ENCODE measurements at regions not wholly inside any gene's neighbourhood (a gene's known extent, or its start where the extent isn't known, plus 50 kb on each side); places are given as distances from the start of the nearest gene placed in this dataset.

DNA sequence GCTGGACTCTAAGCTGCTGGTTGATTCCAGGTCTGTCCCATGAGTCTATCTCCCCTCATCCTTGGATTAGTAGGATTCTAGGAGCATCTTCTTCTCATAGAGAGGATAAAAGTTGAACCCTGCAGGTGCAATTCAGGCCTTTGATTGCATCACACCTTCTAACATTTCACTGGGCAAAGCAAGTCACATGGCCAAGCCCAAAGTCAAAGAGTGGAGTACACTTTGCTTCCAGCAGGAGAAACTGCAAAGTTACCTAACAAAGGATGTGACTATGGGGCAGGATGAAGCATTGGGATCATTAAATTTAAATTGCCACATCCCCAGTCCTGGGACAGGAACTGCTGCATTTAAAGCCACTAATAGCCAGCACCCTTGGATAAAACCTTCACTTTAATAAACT lies 51.0 kb upstream of the EGFLAM start:
- no peak for DNase-seq

DNA sequence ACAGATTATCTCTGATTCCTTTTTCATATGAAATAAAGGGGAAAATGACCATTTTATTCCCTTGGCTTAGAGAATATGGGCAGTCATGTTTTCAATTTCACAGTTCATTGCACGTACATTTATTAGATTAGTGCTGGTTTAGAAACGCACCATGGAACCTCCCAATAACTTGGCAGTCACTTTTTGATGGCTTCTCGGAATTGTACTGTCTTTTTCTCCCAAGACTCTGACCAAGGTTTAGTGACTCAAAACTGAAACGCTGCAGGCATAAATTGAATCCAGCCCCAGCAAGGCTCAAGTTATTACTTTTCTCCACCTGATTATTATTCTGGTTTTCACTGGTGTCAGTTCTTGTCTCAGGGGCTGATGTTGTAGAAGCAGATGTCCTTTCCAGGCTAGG lies 55.6 kb upstream of the EGFLAM start:
- no peak for DNase-seq

DNA sequence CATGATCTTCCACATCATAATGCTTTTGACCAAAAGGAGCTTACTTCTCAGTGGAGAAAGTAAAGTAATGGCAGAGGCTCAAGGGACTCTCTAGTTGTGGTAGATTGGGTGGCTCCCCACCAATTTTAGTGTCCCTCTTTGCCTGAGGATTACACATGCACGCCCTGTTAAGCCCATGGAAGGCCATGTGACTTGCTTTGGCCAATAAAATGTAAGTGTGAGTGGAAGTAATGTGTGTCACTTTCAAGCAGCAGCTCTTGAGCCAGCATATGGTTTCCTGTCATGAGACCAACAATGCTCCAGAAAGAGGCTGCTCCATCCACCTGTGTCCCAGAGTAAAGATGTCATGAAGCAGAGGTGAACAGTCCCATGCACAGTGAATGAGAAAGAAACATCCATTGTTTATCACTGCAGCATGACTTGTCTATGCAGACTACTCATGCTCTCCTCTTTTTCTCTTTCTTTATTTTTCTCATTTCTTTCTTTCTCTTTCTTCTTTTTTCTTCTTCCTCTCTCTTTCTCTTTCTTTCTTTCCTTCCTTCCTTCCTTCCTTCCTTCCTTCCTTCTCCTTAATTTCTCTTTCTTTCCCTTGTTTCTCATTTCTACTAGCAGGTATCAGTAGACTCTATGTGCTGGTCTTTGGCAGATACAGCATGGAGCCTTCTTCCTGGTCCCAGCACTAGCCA lies 57.3 kb upstream of the EGFLAM start:
- DNase-seq: no peak

DNA sequence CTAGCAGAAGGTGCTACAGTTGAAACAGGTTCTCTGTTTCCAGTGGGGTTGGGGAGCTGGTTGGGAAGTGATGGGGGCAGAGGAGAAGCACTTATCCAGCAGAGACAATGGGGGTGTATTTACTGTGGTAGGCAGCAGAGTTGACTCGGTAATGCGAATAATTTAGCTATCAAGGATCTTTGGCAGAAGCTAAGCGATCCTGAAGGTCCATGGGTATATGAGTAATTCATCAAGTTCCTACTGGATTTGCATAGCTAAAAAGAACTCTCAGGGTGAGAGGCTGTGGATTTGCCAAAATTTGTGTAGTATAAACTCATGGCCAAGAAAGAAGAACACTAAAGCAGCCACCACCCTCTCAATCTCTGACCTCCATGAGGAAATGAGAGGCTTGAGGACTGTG lies 61.2 kb upstream of the EGFLAM start:
- DNase-seq: no peak

DNA sequence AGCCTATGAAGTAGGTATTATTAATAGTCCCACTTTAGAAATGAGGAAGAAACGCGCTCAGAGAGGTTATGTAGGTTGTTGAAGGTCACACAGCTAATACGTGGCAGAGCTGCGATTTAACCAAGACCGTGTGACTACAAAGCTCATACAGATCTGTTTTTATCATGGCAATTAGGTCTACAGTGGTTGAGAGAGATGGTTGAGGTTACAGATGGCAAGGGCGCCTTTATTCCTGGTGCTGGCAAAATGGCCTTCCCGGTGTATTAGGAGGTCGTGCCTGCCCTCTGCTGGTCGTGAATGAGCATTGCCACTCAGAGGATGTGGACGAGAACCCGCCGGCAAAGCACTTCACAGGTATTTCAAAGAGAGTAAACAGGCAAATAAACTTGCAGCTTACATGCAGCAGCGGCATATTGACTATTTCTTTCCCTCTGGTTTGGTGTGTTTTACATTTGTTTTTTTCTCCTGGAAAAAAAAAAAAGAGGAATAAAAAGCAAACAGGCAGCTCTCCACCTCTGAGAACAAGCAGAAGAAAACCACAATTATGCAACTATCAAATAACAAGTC lies 65.3 kb upstream of the EGFLAM start:
- peak; percentile 28 to 50 for DNase-seq

DNA sequence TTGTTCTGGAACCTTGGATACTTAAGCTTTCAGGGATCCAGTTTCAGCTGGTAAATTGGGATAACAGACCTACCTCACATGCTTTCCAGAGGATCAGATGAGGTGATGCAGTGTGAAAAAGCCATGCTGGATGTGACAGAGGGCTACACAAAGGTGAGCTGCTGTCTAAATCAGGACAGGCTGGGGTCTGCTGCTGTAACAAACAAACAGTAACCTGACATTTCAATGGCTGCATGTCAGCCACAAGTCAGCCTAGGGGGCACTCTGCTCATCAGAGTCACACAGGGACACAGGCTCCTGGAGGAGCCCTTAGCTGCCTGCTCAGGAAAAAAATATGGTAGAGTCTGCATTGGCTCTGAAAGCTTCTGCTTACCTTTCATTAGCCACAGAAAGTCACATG lies 66.7 kb upstream of the EGFLAM start:
- no peak for DNase-seq

DNA sequence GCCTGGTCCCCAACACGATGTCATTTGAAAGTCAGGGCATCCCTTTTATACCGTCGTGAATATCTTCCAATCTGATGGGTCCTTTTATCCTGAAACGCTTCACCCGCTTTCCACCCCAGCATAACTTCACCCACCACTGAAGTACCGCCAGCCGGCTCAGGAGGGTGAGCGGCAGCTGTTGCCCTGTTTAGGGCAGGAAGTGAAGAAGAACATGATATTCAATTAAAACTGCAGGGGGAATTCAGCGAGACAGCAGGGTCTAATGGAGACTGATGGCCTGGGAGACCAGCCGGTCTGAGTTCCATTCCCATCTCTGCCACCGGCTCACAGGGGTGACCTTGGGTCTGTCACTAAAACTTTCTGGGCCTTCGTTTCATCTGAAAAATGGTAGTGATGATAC lies 68.2 kb upstream of the EGFLAM start:
- DNase-seq: no peak

DNA sequence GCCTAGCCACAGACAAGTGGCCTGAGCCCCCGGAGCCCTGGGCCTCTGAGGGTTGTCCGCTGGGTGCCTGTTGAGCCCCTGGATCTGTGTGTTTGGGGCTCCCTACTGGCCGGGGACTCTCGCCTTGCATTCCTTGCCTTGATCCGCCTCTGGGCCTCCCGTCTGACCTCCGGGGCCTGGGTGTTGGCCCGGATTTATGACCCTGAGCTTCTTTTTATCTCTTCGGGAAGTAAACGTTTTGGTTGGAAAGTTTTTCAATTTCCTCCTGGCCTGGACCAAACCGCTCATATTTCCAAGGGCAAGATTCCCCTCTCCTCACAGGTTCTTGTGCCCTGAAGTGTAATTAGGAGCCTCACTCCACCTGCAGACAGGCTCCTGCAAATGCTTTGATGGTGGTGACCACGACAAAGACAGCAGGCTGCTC lies 69.3 kb upstream of the EGFLAM start:
- no peak for DNase-seq

DNA sequence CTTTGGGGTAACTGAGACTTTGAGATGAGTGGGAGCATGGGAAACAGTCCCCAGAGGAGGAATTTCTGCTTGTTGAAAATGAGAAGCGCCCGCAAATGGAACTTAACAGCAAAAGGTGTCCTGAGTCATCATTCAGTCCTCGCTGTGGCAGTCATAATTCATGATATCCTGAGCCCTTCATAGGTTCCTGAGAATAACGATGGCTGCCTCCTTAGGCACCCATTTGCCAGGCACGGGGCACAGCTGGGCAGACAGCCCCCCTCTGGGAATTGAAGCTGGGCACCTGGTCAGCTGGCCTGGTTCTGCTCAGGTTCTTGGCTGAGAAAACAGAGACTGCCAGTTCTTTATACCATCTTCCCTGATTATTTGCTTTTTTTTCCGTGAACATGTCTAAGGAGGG lies 69.8 kb upstream of the EGFLAM start:
- no peak for DNase-seq

DNA sequence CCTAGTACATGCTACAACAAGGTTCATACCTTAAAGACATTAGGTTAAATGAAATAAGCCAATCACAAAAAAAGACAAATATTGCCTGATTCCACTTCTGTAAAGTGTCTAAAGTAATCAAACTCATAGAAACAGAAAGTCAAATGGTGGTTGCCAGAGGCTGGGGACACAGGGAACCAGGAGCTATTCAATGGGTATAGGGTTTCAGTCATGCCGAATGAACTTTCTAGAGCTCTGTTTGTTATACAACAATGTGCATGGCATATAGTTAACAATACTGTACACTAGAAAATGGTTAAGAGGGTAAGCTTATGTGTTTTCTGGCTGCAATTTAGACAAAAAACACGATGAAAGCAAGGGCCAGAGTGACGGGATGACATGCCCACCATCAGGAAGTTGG lies 70.8 kb upstream of the EGFLAM start:
- no peak for DNase-seq

DNA sequence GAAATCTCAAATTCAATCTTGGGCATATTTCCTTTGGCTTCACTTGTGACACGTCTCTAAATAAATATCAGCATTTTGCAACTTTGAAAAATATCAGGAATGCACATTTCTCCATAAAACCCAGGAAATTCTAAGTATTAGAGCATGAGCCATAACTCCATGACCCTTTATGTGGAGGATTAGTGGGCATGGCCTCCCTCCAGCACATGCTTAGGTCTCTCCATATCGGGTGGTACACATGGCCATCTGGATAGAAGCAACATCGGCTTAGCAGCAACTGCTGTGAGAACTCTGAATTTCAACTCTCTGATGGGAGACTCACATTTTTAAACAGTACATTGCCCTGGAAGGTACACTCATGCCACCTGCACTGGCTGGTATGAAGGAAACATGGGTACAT lies 73.7 kb upstream of the EGFLAM start:
- DNase-seq: no peak

DNA sequence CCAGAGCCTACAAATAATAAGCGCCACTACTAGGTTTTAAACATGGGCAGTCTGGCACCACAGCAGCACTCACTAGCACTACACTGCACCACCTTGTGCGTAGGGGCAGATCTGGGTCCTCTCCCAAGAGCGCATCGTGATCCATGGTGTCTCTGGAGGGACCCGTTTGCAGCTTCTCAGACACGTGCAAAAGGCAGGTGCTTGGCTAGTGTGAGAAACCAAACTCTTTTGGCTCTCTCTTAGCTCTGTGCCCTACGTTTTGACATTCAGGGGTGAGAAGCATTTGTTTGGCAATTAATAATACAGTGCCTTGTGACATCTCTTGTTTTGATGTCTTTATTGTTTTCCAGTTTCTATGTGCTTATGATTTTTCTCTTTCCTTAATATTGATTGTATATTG lies 75.4 kb upstream of the EGFLAM start:
- DNase-seq: no peak

DNA sequence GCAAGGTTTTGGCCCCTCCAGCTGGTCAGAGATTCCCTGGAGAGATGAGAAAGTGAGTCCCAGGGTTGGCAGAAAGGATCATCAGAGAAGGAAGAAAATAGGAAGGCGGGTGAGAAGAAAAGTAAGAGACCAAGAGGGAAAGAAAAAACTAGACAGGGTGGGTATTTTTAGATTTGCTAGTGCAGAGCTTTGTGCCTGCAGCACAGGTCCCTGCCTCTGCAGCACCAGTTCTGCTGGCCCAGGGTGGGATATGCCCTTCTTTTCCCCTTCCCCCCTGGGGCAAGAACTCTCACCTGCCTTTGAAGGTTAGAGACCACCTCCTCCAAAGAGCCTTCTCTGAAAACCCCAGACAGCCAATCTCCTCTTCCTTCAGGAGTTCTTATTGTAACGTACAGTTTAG lies 90.3 kb upstream of the EGFLAM start:
- no peak for DNase-seq

DNA sequence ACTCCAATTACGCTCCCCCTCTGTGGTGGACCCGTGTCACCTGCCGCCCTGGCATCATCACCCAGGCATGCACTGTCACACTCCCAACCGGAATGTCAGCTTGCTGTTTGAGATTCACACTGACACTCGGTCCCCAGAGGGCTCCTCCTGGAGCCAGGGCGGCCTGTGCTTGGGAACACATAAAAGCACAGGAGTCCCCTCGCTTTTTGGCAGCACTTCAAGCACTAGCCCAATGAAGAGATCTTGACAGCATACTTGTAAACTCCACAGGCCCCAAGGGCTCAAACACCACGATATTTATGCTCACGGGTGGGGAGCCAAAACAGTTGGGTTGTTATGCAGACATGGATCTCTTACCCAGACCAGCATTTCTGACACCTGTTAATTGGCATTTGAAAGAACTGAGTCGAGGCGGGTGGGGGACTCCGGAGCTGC lies 90.8 kb upstream of the EGFLAM start:
- DNase-seq: peak in 1 of 2 donors; percentile 21

DNA sequence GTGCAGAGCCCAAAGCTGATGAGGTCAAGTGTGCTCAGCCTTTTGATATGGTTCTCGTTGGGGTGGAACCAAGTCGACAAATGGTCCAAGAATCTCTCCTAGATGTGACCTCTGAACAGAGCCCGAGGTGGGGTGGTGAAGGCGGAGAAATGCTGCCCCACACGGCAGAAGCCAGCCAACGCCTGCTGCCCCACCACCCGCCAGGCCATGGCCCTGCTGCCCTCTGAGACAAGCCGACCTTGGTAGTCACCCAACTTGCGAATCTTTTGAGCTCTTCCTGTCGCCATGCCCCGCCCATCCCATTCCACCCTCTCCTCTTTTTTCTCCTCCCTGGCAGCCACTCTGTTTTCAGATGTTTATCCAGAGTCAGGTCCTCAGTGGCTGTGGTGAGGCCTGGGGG lies 91.5 kb upstream of the EGFLAM start:
- DNase-seq: no peak

DNA sequence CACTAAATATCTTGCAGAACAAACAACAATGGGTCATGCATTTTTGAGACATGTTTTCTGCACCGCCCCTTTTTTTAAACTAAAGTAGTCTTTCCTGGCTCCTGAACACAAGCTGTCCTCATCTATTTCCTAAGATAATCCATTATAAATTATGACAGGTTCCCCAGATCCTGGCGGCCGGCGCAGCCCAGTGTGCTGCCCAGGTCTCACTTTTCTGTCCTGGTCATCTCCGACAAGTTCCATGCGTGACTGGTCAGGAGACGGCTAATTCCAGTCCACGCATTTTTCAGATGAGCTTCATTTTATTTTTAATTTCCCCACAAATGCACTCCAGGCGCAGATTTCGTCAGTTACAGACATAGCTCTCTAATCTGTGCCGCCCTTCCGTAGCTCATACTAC lies 92.9 kb upstream of the EGFLAM start:
- no peak for DNase-seq

DNA sequence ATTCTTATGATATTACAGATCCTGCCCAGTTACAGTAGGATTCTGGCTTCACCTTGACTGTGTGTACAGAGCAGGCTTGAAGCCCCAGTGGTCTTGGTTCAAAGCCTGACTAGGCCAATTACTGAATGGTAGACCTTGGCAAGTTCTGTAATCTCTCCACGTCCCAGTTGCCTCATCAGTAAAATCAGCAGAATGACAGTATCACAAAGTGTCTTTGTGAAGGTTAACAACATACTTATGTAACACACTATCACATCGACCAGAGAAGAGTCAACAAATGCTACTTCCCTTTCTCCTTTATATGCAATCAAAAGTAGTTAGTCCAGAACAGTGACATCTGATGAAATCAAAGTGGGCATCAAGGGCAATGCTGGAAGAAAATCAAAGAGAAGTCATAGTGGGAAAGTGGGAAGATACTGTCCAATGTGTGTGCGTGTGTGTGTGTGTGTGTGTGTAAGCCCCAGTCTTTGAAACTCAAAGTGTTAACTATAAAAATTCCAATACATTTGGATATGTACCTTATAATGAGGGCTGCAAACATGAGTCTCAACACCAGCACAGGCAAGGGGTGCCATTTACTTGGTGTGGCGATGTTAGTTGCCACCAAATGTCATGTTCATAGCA lies 93.5 kb upstream of the EGFLAM start:
- no peak for DNase-seq

DNA sequence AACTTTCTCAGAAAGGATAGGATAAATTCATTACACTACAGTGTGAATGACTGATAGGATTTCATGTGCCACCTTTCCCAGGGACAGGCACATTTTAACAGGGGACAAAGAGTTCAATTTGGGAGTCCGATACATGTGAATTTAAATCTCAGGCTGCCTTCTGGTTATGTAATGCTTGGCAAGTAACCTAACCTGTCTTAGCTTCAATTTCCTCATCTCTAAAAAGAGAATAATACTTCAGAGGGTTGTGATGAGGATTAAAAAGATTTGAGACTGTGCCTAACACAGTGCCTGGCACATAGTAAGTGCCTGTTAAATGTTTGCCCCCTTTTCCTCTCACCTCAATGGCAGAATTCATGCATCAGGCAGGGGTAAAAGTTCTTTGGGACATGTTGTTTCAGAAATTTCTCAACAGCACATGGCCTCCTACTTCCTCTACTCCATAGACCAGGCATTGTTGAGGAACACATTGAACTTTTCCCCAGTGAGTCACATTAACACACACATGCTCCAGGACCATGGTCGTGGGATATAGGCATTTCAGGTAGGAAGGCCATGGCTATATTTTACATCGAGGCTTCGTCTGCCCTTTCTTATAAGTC lies 94.6 kb upstream of the EGFLAM start:
- DNase-seq: no peak

DNA sequence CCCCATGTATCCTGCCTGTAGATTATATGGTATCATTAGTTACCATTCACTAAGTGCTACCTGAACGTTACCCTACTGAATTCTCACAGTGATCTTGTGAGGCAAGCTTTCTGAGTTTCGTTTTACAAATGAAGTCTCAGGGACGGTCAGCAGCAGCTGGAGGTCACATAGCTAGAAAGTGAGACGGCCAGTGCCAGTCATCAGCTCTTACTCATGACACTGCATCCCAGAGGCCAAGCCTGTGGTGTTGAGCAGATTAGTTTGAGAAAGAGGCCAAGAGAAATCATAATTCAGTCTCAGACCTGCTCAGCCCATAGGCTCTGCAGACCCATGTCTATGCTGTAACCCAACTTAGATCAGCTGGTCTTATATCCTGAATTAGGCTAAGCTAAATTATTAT lies 95.7 kb upstream of the EGFLAM start:
- no peak for DNase-seq

DNA sequence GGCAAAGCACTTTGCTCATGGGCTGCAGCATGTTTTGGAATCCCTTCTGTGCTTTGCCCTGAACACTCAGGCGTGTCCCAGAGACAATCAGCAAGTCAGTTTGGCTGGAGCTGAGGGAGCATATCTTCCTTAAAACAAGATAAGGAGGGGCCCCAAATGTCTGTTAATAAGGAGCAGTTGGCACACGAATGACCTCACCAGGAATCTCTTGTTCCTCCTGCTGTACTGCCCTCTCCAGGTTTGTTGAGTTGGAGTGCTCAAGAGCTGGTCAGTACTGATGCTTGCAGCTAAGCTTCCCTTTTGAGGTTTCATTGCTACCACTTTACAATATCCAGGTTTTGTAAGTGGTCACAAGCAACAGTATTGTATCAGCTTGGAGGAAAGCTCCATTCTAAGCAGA lies 101.3 kb upstream of the EGFLAM start:
- no peak for DNase-seq

DNA sequence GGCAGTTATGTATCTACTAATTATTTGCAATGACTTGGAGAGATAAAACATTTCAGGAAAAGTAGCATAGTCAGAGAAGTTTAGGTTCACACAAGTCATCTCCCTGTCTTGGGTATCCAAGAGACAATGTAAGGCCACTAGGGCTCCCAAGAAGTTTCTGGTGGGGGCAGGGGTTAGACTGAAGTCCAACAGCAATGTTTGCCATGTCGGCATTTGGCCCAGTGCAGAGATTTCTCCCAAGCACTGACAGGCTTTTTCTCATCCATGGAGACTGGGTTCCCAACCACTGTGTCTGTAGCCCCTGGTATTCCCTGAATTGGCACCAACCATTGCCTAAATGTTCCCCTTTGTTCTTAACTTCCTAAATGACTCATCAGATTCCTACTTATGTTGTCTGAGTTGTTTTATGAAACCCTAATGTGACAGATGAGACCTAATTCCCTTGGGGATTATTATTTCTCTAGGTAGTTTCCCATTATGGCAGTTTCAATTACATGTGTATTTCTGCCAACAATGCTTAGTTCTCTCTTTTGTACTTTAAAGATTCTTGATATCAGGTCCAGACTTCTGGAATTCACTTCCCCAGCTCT lies 103.6 kb upstream of the EGFLAM start:
- no peak for DNase-seq

DNA sequence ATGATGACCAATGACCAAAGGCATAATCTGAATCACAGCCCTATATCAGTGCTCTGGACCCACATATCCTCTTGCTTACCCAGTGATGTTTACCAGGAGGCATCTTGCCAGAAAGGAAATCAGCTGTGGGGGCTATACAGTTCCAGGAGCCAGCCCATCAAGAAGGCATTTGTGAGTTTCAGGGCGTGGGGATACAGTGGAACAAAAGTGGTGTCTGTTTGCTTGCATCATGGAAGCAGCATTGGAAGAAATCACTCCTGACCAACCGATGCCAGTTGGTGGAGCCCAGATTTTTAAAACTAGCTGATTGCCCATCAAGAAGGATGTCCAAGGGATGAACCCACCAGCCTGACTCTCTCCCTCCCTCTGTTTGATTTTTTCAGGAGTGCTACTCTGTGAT lies 106.5 kb upstream of the EGFLAM start:
- DNase-seq: no peak

DNA sequence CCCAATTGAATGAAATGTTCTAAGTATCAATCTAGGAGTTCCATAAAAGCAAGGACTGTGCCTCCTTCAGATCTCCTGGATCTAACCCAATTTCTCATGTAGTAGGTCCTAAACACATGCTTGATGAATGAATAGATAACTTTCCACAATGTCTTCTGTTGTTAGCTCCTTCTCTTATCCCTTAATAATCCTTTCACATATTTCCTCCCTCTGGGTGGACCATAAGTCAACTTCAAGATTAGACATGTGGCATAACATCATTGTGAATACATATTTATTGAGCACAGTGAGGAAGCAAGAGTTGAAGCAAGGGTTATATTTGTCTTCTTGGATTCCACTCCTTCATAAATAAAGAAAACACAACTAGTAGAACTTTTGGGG lies 108.6 kb upstream of the EGFLAM start:
- DNase-seq: no peak
